SK-N-SH (cell line): ENCODE measurements at regions not wholly inside any gene's neighbourhood (a gene's known extent, or its start where the extent isn't known, plus 50 kb on each side); places are given as distances from the start of the nearest gene placed in this dataset.
A peak's percentile ranks its signal among the peaks of the same experiment; 100 is the strongest.

Source experiments
- CTCF ChIA-PET: fragments of 300-600, 350-600 bp; formaldehyde crosslinking; extraction: SDS; loops from one replicate; lab custom pipeline; 2021; lab: Yijun Ruan, JAX
- POLR2A ChIA-PET: fragments of 350-600 bp; sonication (Branson Sonifier 250); formaldehyde crosslinking; extraction: SDS; loops from one replicate; lab custom pipeline; 2020; ENCODE audit warnings: antibody characterized with exemption, inconsistent platforms; lab: Yijun Ruan, JAX
- DNase-seq: peaks from one replicate; pipeline ENCODE4 v3.0.0; 2012
- H2AFZ ChIP-seq: fragments of 200-600 bp; sonication (generic); 2 replicates; pipeline ENCODE4 v1.8.1; 2016; ENCODE audit warnings: antibody characterized with exemption, mild to moderate bottlenecking, low read depth
- H3F3A ChIP-seq: fragments of 200-600 bp; sonication (generic); replicated peaks from 2 replicates; pipeline ENCODE3; 2016; ENCODE audit warnings: antibody characterized with exemption, mild to moderate bottlenecking; ENCODE audit not compliant: insufficient read depth
- H3K27ac ChIP-seq, 2 experiments: fragments of 200-500 bp in 1 of 2; fragments of 200-600 bp in 1 of 2; sonication (Bioruptor generic) in 1 of 2; sonication (generic), shearing (Covaris generic) in 1 of 2; 2 replicates each; pipeline versions ENCODE4 v1.5.1 to v1.6.1; 2014 to 2016; ENCODE audit warnings: low read depth in 2 of 2, inconsistent platforms in 1 of 2, low read length in 1 of 2, mild to moderate bottlenecking in 1 of 2, mixed read lengths in 1 of 2
- H3K27me3 ChIP-seq: fragments of 200-600 bp; sonication (generic), shearing (Covaris generic); 2 replicates; pipeline ENCODE4 v1.6.1; 2016; ENCODE audit warnings: mixed run types; ENCODE audit not compliant: insufficient read depth
- H3K36me3 ChIP-seq, 2 experiments: fragments of 200-500 bp in 1 of 2; fragments of 200-600 bp in 1 of 2; sonication (Bioruptor generic) in 1 of 2; sonication (generic) in 1 of 2; replicated peaks in 1 of 2; 2 replicates each; pipeline versions ENCODE3 to v1.5.1; 2014 to 2016; ENCODE audit warnings: low read length in 1 of 2, mild to moderate bottlenecking in 1 of 2; ENCODE audit not compliant: insufficient read depth in 2 of 2, control insufficient read depth in 1 of 2
- H3K4me1 ChIP-seq, 2 experiments: fragments of 200-500 bp in 1 of 2; fragments of 200-600 bp in 1 of 2; sonication (Bioruptor generic) in 1 of 2; sonication (generic), shearing (Covaris generic) in 1 of 2; 2 replicates each; pipeline versions ENCODE4 v1.5.1 to v1.6.1; 2014 to 2016; ENCODE audit warnings: low read depth in 1 of 2, low read length in 1 of 2, mixed run types in 1 of 2; ENCODE audit not compliant: insufficient read depth in 2 of 2, control insufficient read depth in 1 of 2
- H3K4me2 ChIP-seq: fragments of 200-600 bp; sonication (generic), shearing (Covaris generic); 2 replicates; pipeline ENCODE4 v1.6.1; 2017; ENCODE audit warnings: mixed run types
- H3K4me3 ChIP-seq, 2 experiments: fragments of 200-500 bp in 1 of 2; fragments of 200-600 bp in 1 of 2; sonication (Bioruptor generic) in 1 of 2; sonication (generic), shearing (Covaris generic) in 1 of 2; 2 replicates each; pipeline versions ENCODE4 v1.5.1 to v1.8.1; 2014 to 2016; ENCODE audit warnings: low read depth in 2 of 2, inconsistent platforms in 1 of 2, low read length in 1 of 2, mild to moderate bottlenecking in 1 of 2, mixed read lengths in 1 of 2, moderate library complexity in 1 of 2
- H3K79me2 ChIP-seq: fragments of 200-600 bp; sonication (generic); 2 replicates; pipeline ENCODE4 v1.8.1; 2017; ENCODE audit warnings: mild to moderate bottlenecking; ENCODE audit not compliant: insufficient read depth
- H3K9ac ChIP-seq: fragments of 200-600 bp; sonication (generic); 2 replicates; pipeline ENCODE4 v1.6.1; 2017; ENCODE audit warnings: mixed run types
- H3K9me2 ChIP-seq: fragments of 200-600 bp; sonication (generic); 2 replicates; pipeline ENCODE4 v1.6.1; 2017; ENCODE audit warnings: mixed run types
- H3K9me3 ChIP-seq: fragments of 200-600 bp; sonication (generic); 2 replicates; pipeline ENCODE4 v1.6.1; 2017; ENCODE audit warnings: mixed run types, mild to moderate bottlenecking, moderate library complexity
- H4K20me1 ChIP-seq: fragments of 200-600 bp; sonication (generic); 2 replicates; pipeline ENCODE4 v1.6.1; 2017; ENCODE audit warnings: mild to moderate bottlenecking, mixed run types; ENCODE audit not compliant: insufficient read depth
- CHD2 ChIP-seq: fragments of 150-350 bp; IDR thresholded peaks from 2 replicates; pipeline ENCODE4 v1.6.1; 2018; ENCODE audit warnings: low read length; ENCODE audit not compliant: partially characterized antibody
- ELF1 ChIP-seq: IDR thresholded peaks from 2 replicates; pipeline ENCODE4 v1.4.0; 2012
- EP300 ChIP-seq, 2 experiments: IDR thresholded peaks; 2 replicates each; pipeline versions ENCODE4 v1.4.0 to v1.6.1; 2012; ENCODE audit warnings: borderline replicate concordance in 1 of 2, low read depth in 1 of 2, low read length in 1 of 2
- EZH2phosphoT487 ChIP-seq: fragments of 200-600 bp; sonication (generic); IDR thresholded peaks from 2 replicates; pipeline ENCODE4 v1.6.1; 2017; ENCODE audit warnings: low read depth, mixed run types, mild to moderate bottlenecking, antibody characterized with exemption, moderate library complexity, borderline replicate concordance
- FOSL2 ChIP-seq: IDR thresholded peaks from 2 replicates; pipeline ENCODE4 v1.4.0; 2012; ENCODE audit warnings: low read depth, mild to moderate bottlenecking, moderate library complexity, borderline replicate concordance
- FOXM1 ChIP-seq: IDR thresholded peaks from 2 replicates; pipeline ENCODE4 v1.4.0; 2012; ENCODE audit warnings: low read depth, mild to moderate bottlenecking
- GABPA ChIP-seq: IDR thresholded peaks from 2 replicates; pipeline ENCODE4 v1.4.0; 2012; ENCODE audit warnings: low read depth, mild to moderate bottlenecking
- NRF1 ChIP-seq: IDR thresholded peaks from 2 replicates; pipeline ENCODE4 v1.6.1; 2012; ENCODE audit warnings: low read depth, mild to moderate bottlenecking, low read length
- RCOR1 ChIP-seq: fragments of 150-350 bp; IDR thresholded peaks from 2 replicates; pipeline ENCODE4 v1.6.1; 2017; ENCODE audit warnings: antibody characterized with exemption, low read length
- SMC3 ChIP-seq: IDR thresholded peaks from 2 replicates; pipeline ENCODE4 v1.6.1; 2012; ENCODE audit warnings: low read depth, low read length, improper control_type of control experiment
- TAF1 ChIP-seq: IDR thresholded peaks from 2 replicates; pipeline ENCODE4 v1.6.1; 2012; ENCODE audit warnings: low read depth, mild to moderate bottlenecking, low read length, moderate library complexity, borderline replicate concordance
- TCF12 ChIP-seq: IDR thresholded peaks from 2 replicates; pipeline ENCODE4 v1.4.0; 2012
- TEAD4 ChIP-seq: IDR thresholded peaks from 2 replicates; pipeline ENCODE4 v1.4.0; 2012; ENCODE audit warnings: mild to moderate bottlenecking, borderline replicate concordance; ENCODE audit not compliant: insufficient read depth
- WGBS: methylation state at CpG from one replicate; pipeline ENCODE4 v1.1.6; 2017; ENCODE audit warnings: low lambda C conversion rate; 5-methylcytosine and 5-hydroxymethylcytosine counted together
- TF ChIP-seq, protein P1 (sequence below): IDR thresholded peaks from 2 replicates; pipeline ENCODE4 v1.6.1; 2012; ENCODE audit warnings: mild to moderate bottlenecking, low read depth, low read length, moderate library complexity
- TF ChIP-seq, protein P2 (sequence below): fragments of 200-600 bp; sonication (generic); IDR thresholded peaks from 2 replicates; pipeline ENCODE4 v1.6.1; 2017; ENCODE audit warnings: antibody characterized with exemption, mild to moderate bottlenecking, moderate library complexity

DNA sequence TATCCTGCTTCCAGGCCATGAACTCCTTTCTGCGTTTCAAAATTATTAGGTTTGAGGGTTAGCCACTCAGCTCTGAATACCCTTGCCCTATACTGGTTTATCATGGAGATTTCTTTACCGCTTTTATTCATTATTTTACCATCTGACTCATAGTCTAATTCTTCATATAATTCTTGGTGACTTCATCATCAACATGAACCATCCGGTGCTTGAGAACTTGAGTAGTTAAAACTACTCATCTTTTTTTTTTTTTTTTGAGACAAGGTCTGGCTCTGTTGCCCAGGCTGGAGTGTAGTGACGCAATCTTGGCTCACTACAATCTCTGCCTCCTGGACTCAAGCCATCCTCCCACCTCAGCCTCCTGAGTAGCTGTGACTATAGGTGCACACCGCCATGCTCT lies 94.2 kb upstream of the LHCGR start:
- no peaks in the 10 kb centered on the region for H3K9me3 ChIP-seq
- no peak overlapping the region for H3K4me3 ChIP-seq
- H2AFZ ChIP-seq: no peak overlapping the region
- WGBS: 18% methylated on average over 5 of the region's 5 CpGs
- no peaks in the 10 kb centered on the region for H3K27me3 ChIP-seq
- DNase-seq: no peak
- H3K9me2 ChIP-seq: no peaks in the 10 kb centered on the region
- POLR2A ChIA-PET: no interaction called here
- H4K20me1 ChIP-seq: no peaks in the 10 kb centered on the region
- peak; percentile 21; the same call in 1 of the 2 replicates for TF ChIP-seq FOSL2
- no peak for TF ChIP-seq GABPA
- TF ChIP-seq, all 33 proteins: peak for 1
- Histone ChIP-seq H3K4me2 (no peak overlapping the region), H3K36me3 (no peaks in the 10 kb centered on the region), H3K27ac (peak overlapping the region in 1 of 2 experiments; percentile 52; a peak in 1 of 4 replicates), H3F3A (peaks cover 9% of the 10 kb centered on the region), H3K4me1 (peaks cover 0 to 4% of the 10 kb centered on the region in 2 experiments; a peak in 3 of 4 replicates), H3K9ac (no peak overlapping the region), H3K79me2 (no peaks in the 10 kb centered on the region)
- CTCF ChIA-PET: no interaction called here

DNA sequence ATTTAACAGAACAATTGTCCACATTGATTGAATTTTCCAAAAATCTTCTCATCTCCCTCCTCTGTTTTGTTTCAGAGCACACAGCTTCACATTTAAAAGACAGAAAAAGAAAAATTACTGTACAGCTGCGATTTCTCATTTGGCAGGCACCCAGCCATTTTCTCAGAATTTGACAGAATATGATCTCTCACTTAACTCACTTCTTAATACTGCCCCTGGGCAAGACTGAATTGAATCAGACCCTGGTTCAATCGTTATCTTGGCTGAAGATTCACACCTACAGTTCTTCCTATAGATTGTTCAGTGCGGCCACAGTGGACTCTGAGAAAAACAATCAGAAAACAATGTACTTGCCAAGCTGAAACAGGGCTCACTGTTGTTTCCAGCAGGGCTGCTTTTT lies 90.2 kb upstream of the LHCGR start:
- Histone ChIP-seq H3F3A (peaks cover 9% of the 10 kb centered on the region), H4K20me1 (no peaks in the 10 kb centered on the region), H3K4me1 (peaks cover 0 to 4% of the 10 kb centered on the region in 2 experiments; a peak in 2 of 4 replicates), H3K27me3 (no peaks in the 10 kb centered on the region), H2AFZ (no peak overlapping the region), H3K36me3 (no peaks in the 10 kb centered on the region)
- CTCF ChIA-PET: no interaction called here
- DNase-seq: no peak
- TF ChIP-seq CHD2 (no peak), TCF12 (no peak), EP300 (IDR thresholded peaks at IDR 0.05; ENCODE audit: borderline replicate concordance in 1 of 2, low read depth in 1 of 2, low read length in 1 of 2) (no peak), ELF1 (no peak), TAF1 (no peak), TEAD4 (no peak), EZH2phosphoT487 (no peak), FOXM1 (no peak), NRF1 (no peak), SMC3 (no peak), RCOR1 (no peak)
- TF ChIP-seq, protein P1, sequence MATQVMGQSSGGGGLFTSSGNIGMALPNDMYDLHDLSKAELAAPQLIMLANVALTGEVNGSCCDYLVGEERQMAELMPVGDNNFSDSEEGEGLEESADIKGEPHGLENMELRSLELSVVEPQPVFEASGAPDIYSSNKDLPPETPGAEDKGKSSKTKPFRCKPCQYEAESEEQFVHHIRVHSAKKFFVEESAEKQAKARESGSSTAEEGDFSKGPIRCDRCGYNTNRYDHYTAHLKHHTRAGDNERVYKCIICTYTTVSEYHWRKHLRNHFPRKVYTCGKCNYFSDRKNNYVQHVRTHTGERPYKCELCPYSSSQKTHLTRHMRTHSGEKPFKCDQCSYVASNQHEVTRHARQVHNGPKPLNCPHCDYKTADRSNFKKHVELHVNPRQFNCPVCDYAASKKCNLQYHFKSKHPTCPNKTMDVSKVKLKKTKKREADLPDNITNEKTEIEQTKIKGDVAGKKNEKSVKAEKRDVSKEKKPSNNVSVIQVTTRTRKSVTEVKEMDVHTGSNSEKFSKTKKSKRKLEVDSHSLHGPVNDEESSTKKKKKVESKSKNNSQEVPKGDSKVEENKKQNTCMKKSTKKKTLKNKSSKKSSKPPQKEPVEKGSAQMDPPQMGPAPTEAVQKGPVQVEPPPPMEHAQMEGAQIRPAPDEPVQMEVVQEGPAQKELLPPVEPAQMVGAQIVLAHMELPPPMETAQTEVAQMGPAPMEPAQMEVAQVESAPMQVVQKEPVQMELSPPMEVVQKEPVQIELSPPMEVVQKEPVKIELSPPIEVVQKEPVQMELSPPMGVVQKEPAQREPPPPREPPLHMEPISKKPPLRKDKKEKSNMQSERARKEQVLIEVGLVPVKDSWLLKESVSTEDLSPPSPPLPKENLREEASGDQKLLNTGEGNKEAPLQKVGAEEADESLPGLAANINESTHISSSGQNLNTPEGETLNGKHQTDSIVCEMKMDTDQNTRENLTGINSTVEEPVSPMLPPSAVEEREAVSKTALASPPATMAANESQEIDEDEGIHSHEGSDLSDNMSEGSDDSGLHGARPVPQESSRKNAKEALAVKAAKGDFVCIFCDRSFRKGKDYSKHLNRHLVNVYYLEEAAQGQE: no peak
- TF ChIP-seq, protein P2, sequence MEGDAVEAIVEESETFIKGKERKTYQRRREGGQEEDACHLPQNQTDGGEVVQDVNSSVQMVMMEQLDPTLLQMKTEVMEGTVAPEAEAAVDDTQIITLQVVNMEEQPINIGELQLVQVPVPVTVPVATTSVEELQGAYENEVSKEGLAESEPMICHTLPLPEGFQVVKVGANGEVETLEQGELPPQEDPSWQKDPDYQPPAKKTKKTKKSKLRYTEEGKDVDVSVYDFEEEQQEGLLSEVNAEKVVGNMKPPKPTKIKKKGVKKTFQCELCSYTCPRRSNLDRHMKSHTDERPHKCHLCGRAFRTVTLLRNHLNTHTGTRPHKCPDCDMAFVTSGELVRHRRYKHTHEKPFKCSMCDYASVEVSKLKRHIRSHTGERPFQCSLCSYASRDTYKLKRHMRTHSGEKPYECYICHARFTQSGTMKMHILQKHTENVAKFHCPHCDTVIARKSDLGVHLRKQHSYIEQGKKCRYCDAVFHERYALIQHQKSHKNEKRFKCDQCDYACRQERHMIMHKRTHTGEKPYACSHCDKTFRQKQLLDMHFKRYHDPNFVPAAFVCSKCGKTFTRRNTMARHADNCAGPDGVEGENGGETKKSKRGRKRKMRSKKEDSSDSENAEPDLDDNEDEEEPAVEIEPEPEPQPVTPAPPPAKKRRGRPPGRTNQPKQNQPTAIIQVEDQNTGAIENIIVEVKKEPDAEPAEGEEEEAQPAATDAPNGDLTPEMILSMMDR: no peak
- TF ChIP-seq, all 33 proteins: peak for 0
- Histone ChIP-seq H3K27ac (no peak overlapping the region), H3K4me3 (no peak overlapping the region), H3K9me2 (no peaks in the 10 kb centered on the region), H3K9ac (no peak overlapping the region), H3K4me2 (no peak overlapping the region), H3K9me3 (no peaks in the 10 kb centered on the region), H3K79me2 (no peaks in the 10 kb centered on the region)
- POLR2A ChIA-PET: no interaction called here
- 26% methylated on average over 3 of the region's 3 CpGs for WGBS
